ENCODE measurements at regions not wholly inside any gene's neighbourhood (a gene's known extent, or its start where the extent isn't known, plus 50 kb on each side); places are given as distances from the start of the nearest gene placed in this dataset.
"Not testable (repeated sequence)": the region's sequence is repeated elsewhere in the genome, so short reads cannot be mapped to it uniquely, and the experiment has no call there.

- no peak for DNase-seq (ENCODE audit: low read depth in 2 of 2)
Measured at GRCh38 chr10:23869548-23869947, 339.4 kb upstream of the KIAA1217 start.

- DNase-seq (ENCODE audit: low read depth in 2 of 2), result no peak
Measured at GRCh38 chr10:23869996-23870395, 338.9 kb upstream of the KIAA1217 start.

GRCh38 chr10:23870651-23871610, 338.0 kb upstream of the KIAA1217 start:
- no peak for DNase-seq (ENCODE audit: low read depth in 2 of 2)

GRCh38 chr10:23872290-23872689, 336.6 kb upstream of the KIAA1217 start:
- DNase-seq (ENCODE audit: low read depth in 2 of 2), result no peak

GRCh38 chr10:23877791-23878320, 331.1 kb upstream of the KIAA1217 start:
- no peak for DNase-seq (ENCODE audit: low read depth in 2 of 2)

GRCh38 chr10:23884670-23885069, 324.3 kb upstream of the KIAA1217 start:
- DNase-seq (ENCODE audit: low read depth in 2 of 2), result no peak

GRCh38 chr10:23885853-23886252, 323.1 kb upstream of the KIAA1217 start:
- no peak for DNase-seq (ENCODE audit: low read depth in 2 of 2)

- no peak for DNase-seq (ENCODE audit: low read depth in 2 of 2)
Measured at GRCh38 chr10:23886355-23886754, 322.6 kb upstream of the KIAA1217 start.

GRCh38 chr10:23891301-23891700, 317.6 kb upstream of the KIAA1217 start:
- no peak for DNase-seq (ENCODE audit: low read depth in 2 of 2)

GRCh38 chr10:23892296-23892695, 316.6 kb upstream of the KIAA1217 start:
- DNase-seq (ENCODE audit: low read depth in 2 of 2), result no peak

GRCh38 chr10:23897267-23897666, 311.7 kb upstream of the KIAA1217 start:
- no peak for DNase-seq (ENCODE audit: low read depth in 2 of 2)

GRCh38 chr10:23897861-23898260, 311.1 kb upstream of the KIAA1217 start:
- DNase-seq (ENCODE audit: low read depth in 2 of 2), result no peak

GRCh38 chr10:23899166-23899565, 309.8 kb upstream of the KIAA1217 start:
- no peak for DNase-seq (ENCODE audit: low read depth in 2 of 2)

- DNase-seq (ENCODE audit: low read depth in 2 of 2), result no peak
Measured at GRCh38 chr10:23910291-23910690, 298.6 kb upstream of the KIAA1217 start.

- no peak for DNase-seq (ENCODE audit: low read depth in 2 of 2)
Measured at GRCh38 chr10:23912884-23913404, 296.0 kb upstream of the KIAA1217 start.

- no peak for DNase-seq (ENCODE audit: low read depth in 2 of 2)
Measured at GRCh38 chr10:23914641-23915040, 294.3 kb upstream of the KIAA1217 start.

GRCh38 chr10:23917251-23917840, 291.6 kb upstream of the KIAA1217 start:
- DNase-seq (ENCODE audit: low read depth in 2 of 2), result no peak

GRCh38 chr10:23918090-23918723, 290.7 kb upstream of the KIAA1217 start:
- no peak for DNase-seq (ENCODE audit: low read depth in 2 of 2)

- no peak for DNase-seq (ENCODE audit: low read depth in 2 of 2)
Measured at GRCh38 chr10:23918839-23919238, 290.1 kb upstream of the KIAA1217 start.

GRCh38 chr10:23927576-23928325, 281.2 kb upstream of the KIAA1217 start:
- no peak for DNase-seq (ENCODE audit: low read depth in 2 of 2)

- DNase-seq (ENCODE audit: low read depth in 2 of 2), result not testable (repeated sequence)
Measured at GRCh38 chr10:23934023-23934422, 274.9 kb upstream of the KIAA1217 start.

All from stimulated activated CD8-positive, alpha-beta memory T cell treated with anti-CD3 and anti-CD28 coated beads, Interleukin-2, amount 100 ng/mL, for 48 hours (primary cell).